ENCODE measurements at regions not wholly inside any gene's neighbourhood (a gene's known extent, or its start where the extent isn't known, plus 50 kb on each side); places are given as distances from the start of the nearest gene placed in this dataset.

DNA sequence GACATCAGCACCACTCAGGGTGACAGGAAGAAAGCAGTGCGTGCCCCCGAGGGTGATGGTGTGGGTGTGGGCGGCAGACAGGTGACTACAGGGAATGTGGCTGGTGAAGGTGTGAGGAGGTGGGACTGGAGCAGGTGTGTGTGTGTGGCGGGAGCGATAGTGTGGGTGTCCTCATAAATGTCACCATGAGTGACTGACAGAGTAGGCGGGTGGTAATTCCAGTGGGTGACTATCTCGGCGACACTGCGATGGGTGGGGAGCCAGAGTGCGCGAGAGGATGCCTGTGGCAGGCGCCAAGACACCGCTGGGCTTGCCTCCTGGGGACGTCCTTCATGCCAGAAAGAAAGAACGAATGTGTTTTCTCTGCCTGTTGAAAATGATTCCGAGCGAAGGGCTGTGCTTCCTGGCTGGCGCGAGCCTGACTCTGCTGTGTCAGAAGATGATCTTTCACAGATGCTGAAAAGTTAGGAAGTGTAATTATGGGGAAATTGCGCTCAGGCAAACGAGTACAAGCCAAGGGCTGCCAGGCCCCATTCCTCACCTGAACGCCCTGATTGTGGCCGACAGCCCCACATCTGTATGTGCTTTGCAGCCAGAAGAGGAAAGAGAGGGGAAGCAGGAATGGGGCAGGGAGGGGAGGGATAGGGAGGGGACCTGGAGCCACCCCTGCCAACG, 98.8 kb upstream of the CD82 start:
- TF ChIP-seq, protein P1, sequence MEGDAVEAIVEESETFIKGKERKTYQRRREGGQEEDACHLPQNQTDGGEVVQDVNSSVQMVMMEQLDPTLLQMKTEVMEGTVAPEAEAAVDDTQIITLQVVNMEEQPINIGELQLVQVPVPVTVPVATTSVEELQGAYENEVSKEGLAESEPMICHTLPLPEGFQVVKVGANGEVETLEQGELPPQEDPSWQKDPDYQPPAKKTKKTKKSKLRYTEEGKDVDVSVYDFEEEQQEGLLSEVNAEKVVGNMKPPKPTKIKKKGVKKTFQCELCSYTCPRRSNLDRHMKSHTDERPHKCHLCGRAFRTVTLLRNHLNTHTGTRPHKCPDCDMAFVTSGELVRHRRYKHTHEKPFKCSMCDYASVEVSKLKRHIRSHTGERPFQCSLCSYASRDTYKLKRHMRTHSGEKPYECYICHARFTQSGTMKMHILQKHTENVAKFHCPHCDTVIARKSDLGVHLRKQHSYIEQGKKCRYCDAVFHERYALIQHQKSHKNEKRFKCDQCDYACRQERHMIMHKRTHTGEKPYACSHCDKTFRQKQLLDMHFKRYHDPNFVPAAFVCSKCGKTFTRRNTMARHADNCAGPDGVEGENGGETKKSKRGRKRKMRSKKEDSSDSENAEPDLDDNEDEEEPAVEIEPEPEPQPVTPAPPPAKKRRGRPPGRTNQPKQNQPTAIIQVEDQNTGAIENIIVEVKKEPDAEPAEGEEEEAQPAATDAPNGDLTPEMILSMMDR (conservative IDR thresholded peaks at IDR 0.05): no peak
- no peak for TF ChIP-seq EZH2 (IDR thresholded peaks at IDR 0.05; ENCODE audit: low read depth)
